GM19438 (cell line): ENCODE measurements at regions not wholly inside any gene's neighbourhood (a gene's known extent, or its start where the extent isn't known, plus 50 kb on each side); places are given as distances from the start of the nearest gene placed in this dataset.
"Not testable (repeated sequence)": the region's sequence is repeated elsewhere in the genome, so short reads cannot be mapped to it uniquely, and the experiment has no call there.

Experiments used
- ATAC-seq: cut with Tn5 transposase; IDR thresholded peaks from one replicate; pipeline ENCODE4 v1.9.1; 2021; ENCODE audit warnings: low read depth; ENCODE audit not compliant: unreplicated experiment

- ATAC-seq, result no peak
Measured at GRCh38 chr1:116291024-116291423, 82.0 kb upstream of the ATP1A1 start.

GRCh38 chr1:116292929-116293725 is 79.9 kb upstream of the ATP1A1 start:
- no peak for ATAC-seq

- ATAC-seq, result no peak
Measured at GRCh38 chr1:116297495-116298212, 75.4 kb upstream of the ATP1A1 start.

- ATAC-seq, result not testable (repeated sequence)
Measured at GRCh38 chr1:116298213-116298579, 74.8 kb upstream of the ATP1A1 start.

GRCh38 chr1:116298746-116299145 is 74.3 kb upstream of the ATP1A1 start:
- no peak for ATAC-seq

- ATAC-seq, result no peak
Measured at GRCh38 chr1:116299248-116299647, 73.8 kb upstream of the ATP1A1 start.

- no peak for ATAC-seq
Measured at GRCh38 chr1:116302281-116302680, 70.8 kb upstream of the ATP1A1 start.

- no peak for ATAC-seq
Measured at GRCh38 chr1:116306102-116306501, 66.9 kb upstream of the ATP1A1 start.

- ATAC-seq, result no peak
Measured at GRCh38 chr1:116306840-116307442, 66.1 kb upstream of the ATP1A1 start.

GRCh38 chr1:116308276-116308675 is 64.8 kb upstream of the ATP1A1 start:
- no peak for ATAC-seq

- no peak for ATAC-seq
Measured at GRCh38 chr1:116309090-116309870, 63.8 kb upstream of the ATP1A1 start.

- no peak for ATAC-seq
Measured at GRCh38 chr1:116310180-116310579, 62.9 kb upstream of the ATP1A1 start.

- ATAC-seq, result no peak
Measured at GRCh38 chr1:116311193-116311592, 61.9 kb upstream of the ATP1A1 start.

GRCh38 chr1:116311756-116312680 is 61.0 kb upstream of the ATP1A1 start:
- no peak for ATAC-seq

GRCh38 chr1:116312681-116313069 is 60.4 kb upstream of the ATP1A1 start:
- ATAC-seq, result no peak

GRCh38 chr1:116313776-116314175 is 59.3 kb upstream of the ATP1A1 start:
- ATAC-seq, result no peak

GRCh38 chr1:116314305-116314919 is 58.6 kb upstream of the ATP1A1 start:
- no peak for ATAC-seq

GRCh38 chr1:116316373-116316772 is 56.7 kb upstream of the ATP1A1 start:
- no peak for ATAC-seq

GRCh38 chr1:116318897-116319296 is 54.1 kb upstream of the ATP1A1 start:
- no peak for ATAC-seq
